ENCODE measurements at regions not wholly inside any gene's neighbourhood (a gene's known extent, or its start where the extent isn't known, plus 50 kb on each side); places are given as distances from the start of the nearest gene placed in this dataset.

DNA sequence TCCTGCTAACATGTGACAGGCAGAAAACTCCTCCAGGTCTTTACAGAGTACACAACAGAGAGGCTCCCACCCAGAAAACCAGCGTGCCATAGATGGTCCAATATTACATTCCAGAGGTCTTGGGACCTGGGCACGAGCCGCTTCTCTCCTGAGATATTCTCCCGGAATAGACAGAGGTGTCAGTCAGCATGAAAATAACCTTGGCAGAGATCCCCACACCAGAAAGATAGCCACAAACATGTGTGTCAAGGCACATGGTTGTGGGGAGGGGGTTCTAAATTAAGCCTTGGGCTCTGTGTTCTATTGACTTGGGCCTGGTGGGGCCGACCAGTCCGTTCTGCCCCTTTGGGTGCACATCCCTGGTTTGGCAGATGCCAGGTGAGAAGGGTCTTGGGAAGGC, 78.4 kb downstream of the BOD1 start:
- Histone ChIP-seq H3K4me3 (no peak overlapping the region), H3K4me1 (peaks cover 12% of the 10 kb centered on the region), H3K9me3 (replicated peaks) (no peaks in the 10 kb centered on the region), H3K27me3 (ENCODE audit: low read depth) (no peaks in the 10 kb centered on the region), H3K27ac (replicated peaks) (peak overlapping the region; percentile 74), H3K36me3 (no peaks in the 10 kb centered on the region)
- TF ChIP-seq, protein P1, sequence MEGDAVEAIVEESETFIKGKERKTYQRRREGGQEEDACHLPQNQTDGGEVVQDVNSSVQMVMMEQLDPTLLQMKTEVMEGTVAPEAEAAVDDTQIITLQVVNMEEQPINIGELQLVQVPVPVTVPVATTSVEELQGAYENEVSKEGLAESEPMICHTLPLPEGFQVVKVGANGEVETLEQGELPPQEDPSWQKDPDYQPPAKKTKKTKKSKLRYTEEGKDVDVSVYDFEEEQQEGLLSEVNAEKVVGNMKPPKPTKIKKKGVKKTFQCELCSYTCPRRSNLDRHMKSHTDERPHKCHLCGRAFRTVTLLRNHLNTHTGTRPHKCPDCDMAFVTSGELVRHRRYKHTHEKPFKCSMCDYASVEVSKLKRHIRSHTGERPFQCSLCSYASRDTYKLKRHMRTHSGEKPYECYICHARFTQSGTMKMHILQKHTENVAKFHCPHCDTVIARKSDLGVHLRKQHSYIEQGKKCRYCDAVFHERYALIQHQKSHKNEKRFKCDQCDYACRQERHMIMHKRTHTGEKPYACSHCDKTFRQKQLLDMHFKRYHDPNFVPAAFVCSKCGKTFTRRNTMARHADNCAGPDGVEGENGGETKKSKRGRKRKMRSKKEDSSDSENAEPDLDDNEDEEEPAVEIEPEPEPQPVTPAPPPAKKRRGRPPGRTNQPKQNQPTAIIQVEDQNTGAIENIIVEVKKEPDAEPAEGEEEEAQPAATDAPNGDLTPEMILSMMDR (IDR thresholded peaks at IDR 0.05; ENCODE audit: borderline replicate concordance) = no peak
- peak; percentile 43 for DNase-seq
- intact Hi-C loops (cut with micrococcal nuclease) = no loop called here

DNA sequence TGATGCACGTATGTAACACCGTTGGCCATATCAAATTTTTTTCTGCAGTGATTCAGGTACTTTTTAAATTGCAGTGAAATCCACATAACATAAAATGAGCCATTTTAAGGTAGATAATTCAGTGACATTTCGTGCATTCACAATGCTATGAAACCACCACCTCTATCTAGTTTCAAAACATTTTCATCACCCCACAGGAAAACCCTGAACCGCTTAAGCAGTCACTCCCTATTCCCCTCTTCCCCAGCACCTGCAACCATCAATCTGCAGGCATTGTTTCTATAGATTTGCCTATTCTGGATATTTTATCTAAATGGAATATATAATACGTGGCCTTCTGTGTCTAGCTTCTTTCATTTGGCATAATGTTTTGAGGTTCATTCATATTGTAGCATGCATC, 79.2 kb downstream of the BOD1 start:
- peak overlapping the region; percentile 74 for H3K27ac ChIP-seq (replicated peaks)

DNA sequence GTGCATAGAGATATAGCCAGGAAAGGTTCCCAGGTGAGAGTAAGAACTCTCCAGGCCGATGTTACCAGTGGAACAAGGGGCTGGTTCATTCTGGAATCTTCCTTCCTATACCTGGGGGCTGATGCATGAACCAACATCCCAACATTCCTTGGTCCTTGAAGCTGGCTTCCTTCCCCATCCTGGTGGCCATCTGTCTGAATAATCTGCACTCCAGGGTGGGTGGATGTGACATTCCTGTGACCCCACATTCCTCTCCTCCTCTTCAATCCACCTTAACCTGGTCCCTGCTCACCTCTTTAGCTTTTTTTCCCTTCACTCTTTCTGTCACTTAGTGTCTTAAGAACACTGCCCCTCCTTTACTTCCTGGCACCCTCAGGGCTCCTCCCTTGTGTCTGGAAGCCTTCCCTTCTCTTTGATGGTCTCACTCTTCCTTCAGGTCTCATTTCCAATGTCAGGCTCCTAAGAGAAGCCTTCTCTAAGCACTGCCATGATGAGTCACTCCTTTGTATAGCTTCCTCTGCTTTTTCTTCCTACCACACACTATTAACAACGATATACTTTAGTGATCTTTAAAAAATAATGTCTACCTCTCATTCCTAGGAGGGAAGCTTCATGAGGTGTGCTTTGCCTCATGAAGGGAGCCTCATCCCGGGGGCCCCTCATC, 80.3 kb downstream of the BOD1 start:
- peaks cover 5% of the 10 kb centered on the region for H3K4me1 ChIP-seq
- intact Hi-C loops (cut with micrococcal nuclease) = no loop called here
- H3K27ac ChIP-seq (replicated peaks) = no peak overlapping the region

More for the DNA sequence above, 79.2 kb downstream of the BOD1 start:
- no peaks in the 10 kb centered on the region for H3K36me3 ChIP-seq
- H3K27me3 ChIP-seq (ENCODE audit: low read depth) = no peaks in the 10 kb centered on the region
- H3K9me3 ChIP-seq (replicated peaks) = no peaks in the 10 kb centered on the region
- no peak for DNase-seq
- peaks cover 6% of the 10 kb centered on the region for H3K4me1 ChIP-seq
- H3K4me3 ChIP-seq = no peak overlapping the region
- intact Hi-C loops (cut with micrococcal nuclease) = no loop called here
- TF ChIP-seq, protein P1 (IDR thresholded peaks at IDR 0.05; ENCODE audit: borderline replicate concordance) = no peak

DNA sequence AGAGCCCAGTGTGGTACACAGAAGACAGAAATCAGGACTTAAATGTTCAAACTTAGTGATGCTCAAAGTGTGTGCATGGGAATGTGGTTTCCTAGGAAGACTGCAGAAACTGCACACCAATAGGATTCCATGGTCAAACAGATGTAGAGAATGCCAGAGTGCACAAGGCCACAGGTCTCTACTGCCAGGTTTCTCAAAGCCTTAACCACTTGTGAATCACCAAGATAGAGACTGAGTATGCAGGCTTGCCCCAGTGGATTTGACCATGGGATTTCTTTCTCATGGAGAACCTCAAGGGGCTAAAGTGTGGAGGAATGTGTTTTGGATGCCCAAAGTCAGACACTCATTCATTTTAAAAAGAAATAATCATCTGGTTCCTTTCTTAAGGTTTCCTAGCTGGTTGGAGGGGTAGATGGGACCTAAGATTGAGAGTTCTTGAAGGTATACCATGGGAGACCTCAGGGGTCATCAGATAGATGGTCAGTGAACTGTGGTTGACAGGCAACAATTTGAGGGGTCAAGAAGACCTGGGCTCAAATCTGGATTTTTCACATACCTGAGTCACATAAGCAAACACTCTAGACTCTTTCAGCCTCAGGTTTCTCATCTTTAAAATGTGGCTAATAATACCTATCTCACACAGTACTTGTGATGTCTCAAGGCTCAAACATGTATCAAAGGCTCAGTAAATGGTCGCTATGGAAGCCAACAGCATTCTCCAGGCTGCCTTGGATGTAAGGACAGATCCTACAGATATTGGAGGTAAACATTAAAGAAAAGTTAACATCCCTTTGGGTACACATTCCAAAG, 81.1 kb downstream of the BOD1 start:
- intact Hi-C loops (cut with micrococcal nuclease) = no loop called here

More for the DNA sequence above, 80.3 kb downstream of the BOD1 start:
- DNase-seq = no peak
- Histone ChIP-seq H3K4me3 (no peak overlapping the region), H3K36me3 (no peaks in the 10 kb centered on the region), H3K9me3 (replicated peaks) (no peaks in the 10 kb centered on the region), H3K27me3 (ENCODE audit: low read depth) (no peaks in the 10 kb centered on the region)
- TF ChIP-seq, protein P1 (IDR thresholded peaks at IDR 0.05; ENCODE audit: borderline replicate concordance) = no peak

DNA sequence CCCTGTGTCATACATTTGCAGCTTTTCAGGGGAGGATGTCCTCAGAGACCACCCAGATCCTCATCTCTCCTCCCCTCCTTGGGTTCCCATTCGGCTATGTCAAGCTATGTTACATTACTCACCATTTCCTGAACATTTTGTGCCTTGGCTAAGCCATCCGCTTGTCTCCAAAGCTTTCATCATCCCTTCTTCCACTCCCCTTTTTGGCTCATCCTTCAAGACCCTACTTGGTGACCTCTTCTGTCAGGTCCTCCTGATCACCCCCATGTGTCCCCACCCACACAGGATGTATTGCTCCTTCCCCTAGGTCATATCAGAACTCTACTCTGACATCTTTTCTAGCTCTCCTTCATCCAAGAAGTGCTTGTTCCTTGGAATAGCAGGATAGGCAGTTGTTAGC, 81.8 kb downstream of the BOD1 start:
- intact Hi-C loops (cut with micrococcal nuclease) = no loop called here
- Histone ChIP-seq H3K4me1 (peaks cover 5% of the 10 kb centered on the region), H3K27me3 (ENCODE audit: low read depth) (no peaks in the 10 kb centered on the region), H3K27ac (replicated peaks) (peak overlapping the region; percentile 48), H3K4me3 (no peak overlapping the region), H3K36me3 (no peaks in the 10 kb centered on the region), H3K9me3 (replicated peaks) (no peaks in the 10 kb centered on the region)
- DNase-seq = no peak
- TF ChIP-seq, protein P1 (IDR thresholded peaks at IDR 0.05; ENCODE audit: borderline replicate concordance) = no peak

More for the DNA sequence above, 81.1 kb downstream of the BOD1 start:
- H3K4me1 ChIP-seq = peaks cover 5% of the 10 kb centered on the region
- TF ChIP-seq, protein P1 (IDR thresholded peaks at IDR 0.05; ENCODE audit: borderline replicate concordance) = no peak
- no peak overlapping the region for H3K4me3 ChIP-seq
- no peaks in the 10 kb centered on the region for H3K27me3 ChIP-seq (ENCODE audit: low read depth)
- H3K27ac ChIP-seq (replicated peaks) = peak overlapping the region; percentile 48
- no peak for DNase-seq
- H3K9me3 ChIP-seq (replicated peaks) = no peaks in the 10 kb centered on the region
- no peaks in the 10 kb centered on the region for H3K36me3 ChIP-seq
